ENCODE measurements at regions not wholly inside any gene's neighbourhood (a gene's known extent, or its start where the extent isn't known, plus 50 kb on each side); places are given as distances from the start of the nearest gene placed in this dataset.
"Not testable (repeated sequence)": the region's sequence is repeated elsewhere in the genome, so short reads cannot be mapped to it uniquely, and the experiment has no call there.

GRCh38 chr2:220747736-220748135 lies 824.4 kb downstream of the EPHA4 start:
- DNase-seq = no peak

- DNase-seq = no peak
Observed at GRCh38 chr2:220748875-220749479, 823.1 kb downstream of the EPHA4 start.

DNA sequence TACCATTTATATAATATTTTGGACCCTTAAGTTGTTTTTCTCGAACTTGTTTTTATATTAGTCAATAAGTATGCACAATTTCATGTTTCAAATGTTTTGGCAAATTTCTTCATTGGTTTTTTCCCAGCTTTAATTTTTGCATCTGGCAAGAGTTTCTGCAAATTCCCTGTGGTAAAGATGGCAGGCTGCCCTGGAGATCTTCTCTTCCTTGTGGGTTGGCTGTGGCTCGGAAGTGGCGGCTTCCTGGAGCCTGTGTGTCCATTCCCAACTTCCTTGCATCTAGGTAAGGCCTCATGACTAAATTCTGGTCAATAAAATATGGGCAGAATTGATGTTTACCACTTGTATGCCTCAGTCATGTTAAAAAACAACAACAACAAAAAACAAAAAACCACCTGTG lies 818.6 kb downstream of the EPHA4 start:
- no peak for DNase-seq

- no peak for DNase-seq
Observed at GRCh38 chr2:220756653-220757052, 815.5 kb downstream of the EPHA4 start.

DNA sequence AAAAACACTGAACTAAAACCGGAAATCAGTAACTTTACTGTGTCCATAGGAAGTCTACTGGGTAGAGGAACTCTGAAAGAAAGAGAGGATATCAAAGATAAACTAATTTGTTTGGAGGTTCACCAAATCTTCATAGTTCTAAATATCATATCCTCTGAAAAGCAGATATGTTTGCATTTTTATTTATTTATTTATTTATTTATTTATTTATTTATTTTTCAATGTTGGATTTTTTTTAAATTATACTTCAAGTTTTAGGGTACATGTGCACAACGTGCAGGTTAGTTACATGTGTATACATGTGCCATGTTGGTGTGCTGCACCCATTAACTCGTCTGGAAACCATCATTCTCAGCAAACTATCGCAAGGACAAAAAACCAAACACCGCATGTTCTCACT lies 813.7 kb downstream of the EPHA4 start:
- DNase-seq = not testable (repeated sequence)

DNA sequence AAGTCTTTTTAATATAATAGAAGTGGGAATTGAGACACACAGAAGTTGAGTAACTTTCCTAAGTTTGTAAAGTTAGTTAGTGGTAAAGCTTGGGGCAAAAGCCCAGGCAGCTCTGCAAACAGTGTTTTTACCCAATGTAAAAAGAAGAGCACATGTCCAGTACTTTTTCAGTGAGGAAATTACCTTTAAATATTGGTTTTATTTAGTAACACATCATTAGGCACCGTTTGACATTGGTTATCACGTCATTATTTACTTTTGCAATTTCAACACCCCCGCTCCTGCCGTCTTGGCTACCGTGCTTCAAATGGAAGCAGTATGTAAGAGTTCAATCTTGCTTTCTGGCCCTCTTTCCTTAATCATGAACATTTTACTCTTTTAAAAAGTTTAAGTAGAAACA lies 807.9 kb downstream of the EPHA4 start:
- no peak for DNase-seq

DNA sequence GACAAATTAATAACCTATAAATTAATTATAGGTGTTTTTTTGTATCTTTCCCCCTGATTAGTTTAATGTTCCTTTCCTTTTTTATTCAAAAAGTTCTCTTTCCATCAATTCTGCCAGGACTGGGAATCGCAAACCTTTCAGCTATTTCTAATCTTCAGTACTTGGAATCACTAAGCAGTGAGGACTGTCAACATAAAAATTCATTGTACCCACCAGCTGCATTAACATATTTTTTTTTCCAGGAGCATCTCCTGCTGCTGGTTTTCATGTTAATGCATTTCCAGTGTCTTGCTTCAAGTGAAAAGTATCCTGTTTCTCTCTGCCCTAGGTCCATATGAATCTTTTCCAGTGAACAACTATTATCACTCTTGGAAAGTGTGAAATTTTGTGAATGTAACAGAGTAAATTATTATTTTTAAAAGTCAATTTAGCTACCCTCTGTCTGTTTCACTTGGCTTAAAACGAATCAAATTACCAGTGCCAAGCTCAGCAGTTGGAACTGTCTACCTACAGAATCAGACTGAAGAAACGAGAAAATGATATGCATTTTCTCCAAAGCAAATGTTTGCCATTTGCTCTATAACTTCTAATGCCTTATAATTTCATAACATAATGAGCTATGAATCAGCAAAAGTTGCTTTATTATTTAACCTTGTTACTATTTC lies 804.4 kb downstream of the EPHA4 start:
- DNase-seq = no peak

DNA sequence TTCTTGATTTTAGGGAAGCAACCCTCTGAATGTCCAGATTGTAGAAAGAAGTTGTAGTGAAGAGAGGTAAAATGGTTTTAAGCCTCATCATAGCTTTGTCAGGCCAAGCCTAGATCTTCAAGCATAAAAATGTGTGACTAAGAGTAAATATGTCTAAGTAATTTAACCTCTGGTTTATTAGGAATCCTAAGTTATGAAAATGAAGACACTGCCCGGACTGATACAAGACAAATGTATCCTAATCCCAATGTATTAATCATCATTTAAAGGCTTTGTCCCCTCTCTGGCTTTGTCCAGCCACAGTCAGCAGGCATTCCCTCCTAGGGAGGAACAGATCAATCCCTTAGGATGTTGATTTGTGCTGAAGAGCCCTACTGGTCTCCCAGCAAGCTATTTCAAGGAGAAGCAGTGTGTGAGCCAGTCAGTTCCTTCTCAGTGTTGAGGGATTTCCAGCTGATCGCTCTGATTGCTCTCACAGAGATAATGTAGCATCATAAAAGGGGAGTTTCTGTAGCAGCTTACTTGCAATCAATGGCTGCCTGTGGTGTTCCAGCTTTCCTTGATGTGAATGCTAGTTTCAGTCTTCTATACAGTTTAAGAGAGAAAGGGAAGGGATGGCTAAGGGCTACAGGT lies 796.1 kb downstream of the EPHA4 start:
- no peak for DNase-seq

- not testable (repeated sequence) for DNase-seq
Observed at GRCh38 chr2:220779076-220779475, 793.0 kb downstream of the EPHA4 start.

DNA sequence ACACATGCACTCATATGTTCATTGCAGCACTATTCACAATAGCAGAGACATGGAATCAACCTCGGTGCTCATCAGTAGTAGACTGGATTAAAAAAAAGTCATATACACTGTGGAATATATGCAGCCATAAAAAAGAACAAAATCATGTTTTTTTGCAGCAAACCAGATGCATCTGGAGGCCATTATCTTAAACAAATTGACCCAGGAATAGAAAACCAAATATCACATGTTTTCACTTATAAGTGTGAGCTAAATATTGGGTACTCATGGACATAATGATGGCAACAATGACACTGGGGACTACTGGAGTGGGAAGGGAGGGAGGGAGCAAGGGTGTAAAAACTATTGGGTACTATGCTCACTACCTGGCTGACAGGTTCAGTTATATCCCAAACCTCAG lies 792.6 kb downstream of the EPHA4 start:
- no peak for DNase-seq

DNA sequence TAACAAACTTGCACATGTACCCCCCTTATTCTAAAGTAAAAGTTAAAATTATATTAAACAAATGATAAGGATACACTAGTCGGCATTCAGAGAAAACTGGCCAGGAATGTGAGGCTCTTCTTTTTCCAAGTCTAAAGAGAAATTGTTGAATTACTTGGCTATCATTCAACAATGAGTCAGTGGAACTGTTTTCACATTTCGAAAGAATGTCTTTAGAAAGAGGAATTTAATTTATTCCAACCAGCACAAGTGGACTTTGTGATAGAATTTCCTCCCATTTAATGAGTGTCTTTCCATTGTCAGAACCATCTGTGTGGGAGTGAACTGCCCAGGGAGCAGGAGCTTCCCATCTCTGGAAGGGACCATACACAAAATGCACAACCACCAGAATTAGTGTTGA lies 792.2 kb downstream of the EPHA4 start:
- DNase-seq = no peak

GRCh38 chr2:220781622-220782241 lies 790.4 kb downstream of the EPHA4 start:
- DNase-seq = no peak

- DNase-seq = no peak
Observed at GRCh38 chr2:220782609-220783113, 789.4 kb downstream of the EPHA4 start.

- no peak for DNase-seq
Observed at GRCh38 chr2:220783671-220784070, 788.4 kb downstream of the EPHA4 start.

- no peak for DNase-seq
Observed at GRCh38 chr2:220785178-220785577, 786.9 kb downstream of the EPHA4 start.

GRCh38 chr2:220786216-220786615 lies 785.9 kb downstream of the EPHA4 start:
- DNase-seq = no peak

GRCh38 chr2:220787251-220787650 lies 784.9 kb downstream of the EPHA4 start:
- no peak for DNase-seq

DNA sequence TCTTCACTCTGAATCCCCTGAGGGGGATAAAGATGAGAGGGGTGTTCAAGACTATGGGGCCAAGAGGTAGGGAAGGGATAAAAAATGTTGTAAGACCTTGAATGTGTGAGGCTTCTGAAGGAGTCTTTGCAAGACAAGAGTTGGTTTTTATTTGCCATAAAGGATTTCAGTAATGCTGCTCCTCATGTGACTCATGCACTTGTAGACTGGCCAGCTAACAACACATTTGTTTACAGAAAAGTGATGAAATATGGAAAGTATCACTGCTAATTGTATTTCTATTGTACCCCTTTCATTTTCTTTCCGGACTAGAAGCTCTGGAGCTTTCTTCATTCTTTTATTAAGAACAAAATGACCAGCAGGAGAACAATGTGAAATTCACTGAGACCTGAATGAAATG lies 782.1 kb downstream of the EPHA4 start:
- no peak for DNase-seq

DNA sequence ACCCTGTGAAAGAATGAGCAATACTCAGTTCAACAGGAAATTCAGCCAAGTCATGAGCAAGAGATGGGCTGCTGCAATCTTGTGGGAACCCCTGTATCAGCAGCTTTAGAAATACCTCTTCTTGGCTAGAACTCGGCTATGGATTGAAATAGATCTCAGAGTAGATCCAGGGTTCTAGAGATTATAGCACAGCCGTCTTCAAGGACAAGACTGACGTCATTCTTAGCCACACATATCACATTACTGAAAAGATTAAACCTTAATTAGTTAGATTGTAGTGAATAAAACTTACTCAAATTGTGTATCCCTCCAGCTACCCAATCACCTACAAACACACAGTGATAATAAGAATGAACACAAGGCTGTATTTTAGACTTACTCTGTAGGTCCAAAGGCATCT lies 776.4 kb downstream of the EPHA4 start:
- no peak for DNase-seq

- no peak for DNase-seq
Observed at GRCh38 chr2:220811115-220811514, 761.0 kb downstream of the EPHA4 start.

DNA sequence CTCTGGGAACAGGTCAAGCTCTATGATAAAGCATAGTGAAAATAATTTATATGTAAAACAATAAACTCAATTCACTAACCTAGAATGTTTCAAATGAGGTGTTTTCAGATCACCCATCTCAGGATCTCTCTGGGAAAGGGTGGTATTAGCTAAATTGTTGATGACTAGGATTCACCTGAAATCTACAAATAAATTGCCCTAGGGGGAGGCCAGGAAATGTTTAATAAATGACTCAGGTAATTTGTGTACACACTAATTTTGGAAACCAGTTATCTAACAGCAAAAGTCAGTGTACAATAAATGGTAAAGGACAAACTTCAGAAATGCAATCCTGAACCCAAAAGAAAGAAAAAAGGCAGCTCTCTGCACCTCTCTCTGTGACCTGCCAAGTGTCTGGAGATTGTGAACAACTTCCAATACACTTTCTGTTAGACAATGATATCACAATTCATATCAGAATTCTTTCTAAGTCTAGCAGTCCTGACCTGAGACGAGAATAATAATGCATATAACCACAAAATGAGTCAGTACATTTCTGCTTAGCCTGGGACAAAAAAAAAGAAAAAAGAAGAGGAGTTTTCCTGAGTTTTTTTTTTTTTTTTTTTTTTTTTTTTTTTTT lies 760.0 kb downstream of the EPHA4 start:
- no peak for DNase-seq

DNA sequence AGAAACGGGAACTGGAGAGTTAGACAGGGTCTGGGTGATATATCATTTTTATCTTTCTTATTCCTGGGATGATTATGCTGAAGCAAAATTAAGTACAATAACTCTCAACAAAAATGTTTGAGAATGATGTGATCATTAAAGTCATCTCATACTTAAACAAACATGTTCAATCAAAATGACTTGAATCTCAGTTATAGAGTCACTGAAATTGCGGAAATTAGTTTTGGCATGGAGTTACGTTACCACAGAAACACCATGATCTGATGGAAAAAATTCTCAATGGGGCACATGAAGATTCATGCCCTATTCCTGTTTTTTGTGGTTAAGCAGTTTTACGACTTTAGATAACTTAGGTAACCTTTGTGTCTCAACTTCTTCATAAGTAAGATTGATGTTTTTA lies 757.7 kb downstream of the EPHA4 start:
- DNase-seq = no peak

GRCh38 chr2:220815698-220816097 lies 756.4 kb downstream of the EPHA4 start:
- DNase-seq = no peak

All from NCI-H187 treated with DMSO at 0.1 percent for 48 hours (cell line).